Endodermal cell (in vitro differentiated cells): ENCODE measurements at regions not wholly inside any gene's neighbourhood (a gene's known extent, or its start where the extent isn't known, plus 50 kb on each side); places are given as distances from the start of the nearest gene placed in this dataset.

Experiments
- DNase-seq: peaks from one replicate; pipeline ENCODE4 v3.0.0-alpha.2; 2017
- H3K27ac ChIP-seq: 2 replicates; pipeline ENCODE4 v1.5.1; 2013; ENCODE audit warnings: mild to moderate bottlenecking, low read depth, low read length, moderate library complexity
- H3K27me3 ChIP-seq: 2 replicates; pipeline ENCODE4 v1.6.1; 2013; ENCODE audit warnings: mild to moderate bottlenecking, low read length, moderate library complexity; ENCODE audit not compliant: insufficient read depth, control insufficient read depth, poor library complexity, severe bottlenecking
- H3K36me3 ChIP-seq: 2 replicates; pipeline ENCODE4 v1.7.0; 2013; ENCODE audit warnings: mild to moderate bottlenecking, low read length, moderate library complexity; ENCODE audit not compliant: control insufficient read depth, insufficient read depth
- H3K4me1 ChIP-seq: one replicate; pipeline ENCODE4 v1.7.0; 2013; ENCODE audit warnings: low read length; ENCODE audit not compliant: control insufficient read depth, insufficient read depth
- H3K4me3 ChIP-seq: 2 replicates; pipeline ENCODE4 v1.5.1; 2013; ENCODE audit warnings: mild to moderate bottlenecking, low read length, moderate library complexity
- H3K9ac ChIP-seq: 2 replicates; pipeline ENCODE4 v1.6.1; 2013; ENCODE audit warnings: mild to moderate bottlenecking, low read length, moderate library complexity; ENCODE audit not compliant: poor library complexity, severe bottlenecking; ENCODE audit errors: extremely low read depth
- H3K9me3 ChIP-seq: 2 replicates; pipeline ENCODE4 v1.6.1; 2013; ENCODE audit warnings: mild to moderate bottlenecking, low read length, moderate library complexity; ENCODE audit not compliant: control insufficient read depth
- H3K27ac Mint-ChIP-seq: 2 replicates; pipeline ENCODE4 v1.8.0; 2020; ENCODE audit warnings: mixed read lengths
- H3K27me3 Mint-ChIP-seq: 2 replicates; pipeline ENCODE4 v1.8.0; 2021; ENCODE audit warnings: mild to moderate bottlenecking, mixed read lengths; ENCODE audit not compliant: insufficient read depth
- H3K36me3 Mint-ChIP-seq: 2 replicates; pipeline ENCODE4 v1.8.0; 2020; ENCODE audit warnings: low read depth, mixed read lengths
- H3K4me1 Mint-ChIP-seq: 2 replicates; pipeline ENCODE4 v1.8.0; 2020; ENCODE audit warnings: mixed read lengths
- H3K4me3 Mint-ChIP-seq: 2 replicates; pipeline ENCODE4 v1.8.0; 2020; ENCODE audit warnings: mild to moderate bottlenecking, moderate library complexity, mixed read lengths
- H3K9me3 Mint-ChIP-seq: 2 replicates; pipeline ENCODE4 v1.8.0; 2020; ENCODE audit warnings: mild to moderate bottlenecking, mixed read lengths
- CTCF ChIP-seq: fragments of 200-600 bp; sonication (generic); conservative IDR thresholded peaks from 2 replicates; pipeline ENCODE4 v1.5.0; 2021; ENCODE audit warnings: antibody characterized with exemption, mild to moderate bottlenecking
- WGBS, 2 experiments: methylation state at CpG; one replicate each; pipeline versions ENCODE4 v1.1.5 to v1.1.7; 2013; ENCODE audit warnings: missing lambda C conversion rate in 2 of 2, mixed read lengths in 1 of 2; ENCODE audit not compliant: insufficient coverage in 1 of 2, insufficient read length in 1 of 2; 5-methylcytosine and 5-hydroxymethylcytosine counted together

GRCh38 chr2:129772190-129772579, 207.3 kb upstream of the RAB6C start:
- Histone ChIP-seq H3K27me3 (peaks cover 10% of the 10 kb centered on the region), H3K4me3 (no peak overlapping the region), H3K9ac (no peak overlapping the region), H3K27ac (no peak overlapping the region), H3K36me3 (no peaks in the 10 kb centered on the region), H3K9me3 (no peaks in the 10 kb centered on the region), H3K4me1 (peaks cover 4% of the 10 kb centered on the region)
- Mint-ChIP-seq H3K4me1 (peaks cover 28% of the 10 kb centered on the region), H3K36me3 (no peaks in the 10 kb centered on the region), H3K4me3 (no peak overlapping the region), H3K27me3 (peaks cover 8% of the 10 kb centered on the region), H3K27ac (no peak overlapping the region), H3K9me3 (peaks cover 2% of the 10 kb centered on the region)
- no peak for DNase-seq
- TF ChIP-seq CTCF = no peak
- 92% methylated on average over 2 of the region's 2 CpGs for WGBS, 2 experiments

GRCh38 chr2:129775952-129776653, 203.4 kb upstream of the RAB6C start:
- Mint-ChIP-seq H3K27ac (no peak overlapping the region), H3K36me3 (no peaks in the 10 kb centered on the region), H3K4me1 (peaks cover 16% of the 10 kb centered on the region), H3K27me3 (peaks cover 5% of the 10 kb centered on the region), H3K4me3 (no peak overlapping the region), H3K9me3 (peaks cover 2% of the 10 kb centered on the region)
- Histone ChIP-seq H3K27me3 (no peaks in the 10 kb centered on the region), H3K36me3 (no peaks in the 10 kb centered on the region), H3K4me1 (peaks cover 4% of the 10 kb centered on the region), H3K27ac (no peak overlapping the region), H3K9ac (no peak overlapping the region), H3K4me3 (no peak overlapping the region), H3K9me3 (no peaks in the 10 kb centered on the region)
- no peak for TF ChIP-seq CTCF
- DNase-seq = peak; percentile 22
- WGBS, 2 experiments = 88 to 95% methylated on average over 2 to 3 of the region's 3 CpGs

- Mint-ChIP-seq H3K27ac (no peak overlapping the region), H3K4me3 (no peak overlapping the region), H3K4me1 (peaks cover 18% of the 10 kb centered on the region), H3K27me3 (peaks cover 2% of the 10 kb centered on the region), H3K36me3 (no peaks in the 10 kb centered on the region), H3K9me3 (peaks cover 2% of the 10 kb centered on the region)
- H3K9me3 ChIP-seq = no peaks in the 10 kb centered on the region
- no peak for TF ChIP-seq CTCF
- no peak overlapping the region for H3K27ac ChIP-seq
- H3K27me3 ChIP-seq = no peaks in the 10 kb centered on the region
- H3K4me3 ChIP-seq = no peak overlapping the region
- 96% methylated on average over 2 of the region's 2 CpGs; no CpG with 5 or more reads in 1 of the 2 experiments for WGBS, 2 experiments
- no peaks in the 10 kb centered on the region for H3K36me3 ChIP-seq
- no peak overlapping the region for H3K9ac ChIP-seq
- peak; percentile 38 for DNase-seq
- H3K4me1 ChIP-seq = peaks cover 4% of the 10 kb centered on the region
Measured at GRCh38 chr2:129777146-129777545, 202.3 kb upstream of the RAB6C start.
